Activated CD8-positive, alpha-beta memory T cell treated with anti-CD3 and anti-CD28 coated beads, Interleukin-2, amount 10 ng/mL, durations not matched to agents 7 days and 5 days (primary cell): ENCODE measurements at regions not wholly inside any gene's neighbourhood (a gene's known extent, or its start where the extent isn't known, plus 50 kb on each side); places are given as distances from the start of the nearest gene placed in this dataset.
"Not testable (repeated sequence)": the region's sequence is repeated elsewhere in the genome, so short reads cannot be mapped to it uniquely, and the experiment has no call there.

Experiments
- ATAC-seq: fragments of 150-1000 bp; cut with Tn5 transposase; one replicate; pipeline ENCODE4 v1.10.0; 2021; ENCODE audit warnings: moderate library complexity
- CTCF ChIA-PET: fragments of 350-600 bp; sonication (Branson Sonifier 250); formaldehyde crosslinking; loops from one replicate; lab custom pipeline; 2021; ENCODE audit warnings: antibody characterized with exemption; lab: Charles Lee
- DNase-seq: peaks from one replicate; pipeline ENCODE4 v3.0.0-alpha.2; 2020
- H3K27ac Mint-ChIP-seq: one replicate; pipeline ENCODE4 v1.8.0; 2021; ENCODE audit warnings: mild to moderate bottlenecking, mixed read lengths
- H3K27me3 Mint-ChIP-seq: one replicate; pipeline ENCODE4 v1.8.0; 2021; ENCODE audit warnings: mixed read lengths
- H3K36me3 Mint-ChIP-seq: one replicate; pipeline ENCODE4 v1.8.0; 2021; ENCODE audit warnings: mild to moderate bottlenecking, mixed read lengths
- H3K4me1 Mint-ChIP-seq: one replicate; pipeline ENCODE4 v1.8.0; 2021; ENCODE audit warnings: mixed read lengths
- H3K4me3 Mint-ChIP-seq: one replicate; pipeline ENCODE4 v1.8.0; 2021; ENCODE audit warnings: mild to moderate bottlenecking, moderate library complexity, mixed read lengths
- H3K9me3 Mint-ChIP-seq: one replicate; pipeline ENCODE4 v1.8.0; 2022; ENCODE audit warnings: low read depth, mixed read lengths

- H3K27ac Mint-ChIP-seq, H3K9me3 Mint-ChIP-seq, H3K4me1 Mint-ChIP-seq, H3K36me3 Mint-ChIP-seq, ATAC-seq, DNase-seq, CTCF ChIA-PET, H3K4me3 Mint-ChIP-seq: not testable (repeated sequence)
- peaks cover 29% of the 10 kb centered on the region for H3K27me3 Mint-ChIP-seq
Measured at GRCh38 chr12:102255687-102256086, 58.1 kb upstream of the PMCH start.

GRCh38 chr12:102251005-102251404, 53.4 kb upstream of the PMCH start:
- ATAC-seq, H3K4me1 Mint-ChIP-seq, CTCF ChIA-PET, H3K36me3 Mint-ChIP-seq, DNase-seq, H3K27ac Mint-ChIP-seq, H3K9me3 Mint-ChIP-seq, H3K4me3 Mint-ChIP-seq: not testable (repeated sequence)
- H3K27me3 Mint-ChIP-seq: peaks cover 20% of the 10 kb centered on the region

GRCh38 chr12:102249079-102249841, 51.6 kb upstream of the PMCH start:
- peaks cover 3% of the 10 kb centered on the region for H3K9me3 Mint-ChIP-seq
- no peak for ATAC-seq
- no peak overlapping the region for H3K27ac Mint-ChIP-seq

More at GRCh38 chr12:102249079-102249841, 51.6 kb upstream of the PMCH start:
- no peak for DNase-seq
- Mint-ChIP-seq H3K27me3 (peaks cover 23% of the 10 kb centered on the region), H3K4me1 (no peaks in the 10 kb centered on the region), H3K36me3 (no peaks in the 10 kb centered on the region), H3K4me3 (no peak overlapping the region)
- CTCF ChIA-PET: no interaction called here
